GM12878 (cell line): ENCODE measurements at regions not wholly inside any gene's neighbourhood (a gene's known extent, or its start where the extent isn't known, plus 50 kb on each side); places are given as distances from the start of the nearest gene placed in this dataset.

Experiments
- ATAC-seq: fragments of 200-7000 bp; cut with Tn5 transposase; 3 replicates; pipeline ENCODE4 v1.9.1; 2020; ENCODE audit warnings: mild to moderate bottlenecking, moderate library complexity
- BruUV-seq: library from RNA; stranded (reverse); fragments of 400-500 nt; replicated peaks from 2 replicates; lab custom pipeline; 2021; lab: Mats Ljungman, UMichigan
- CTCF ChIA-PET: fragments of 300-600 bp; sonication (Branson Sonifier 250); formaldehyde crosslinking; extraction: SDS; loops from one replicate; lab custom pipeline; 2021; ENCODE audit warnings: inconsistent platforms; lab: Yijun Ruan, JAX
- POLR2A ChIA-PET: fragments of 350-600 bp; formaldehyde crosslinking; extraction: SDS; loops from one replicate; lab custom pipeline; 2021; ENCODE audit warnings: inconsistent platforms; lab: Charles Lee
- RAD21 ChIA-PET: fragments of 300-600 bp; sonication (Branson Sonifier 250); formaldehyde crosslinking; loops from one replicate; lab custom pipeline; 2023; ENCODE audit warnings: antibody characterized with exemption; ENCODE audit not compliant: unreplicated experiment; lab: Charles Lee
- SMC1A ChIA-PET: fragments of 300-600 bp; sonication (Branson Sonifier 250); formaldehyde crosslinking; loops from one replicate; lab custom pipeline; 2023; ENCODE audit not compliant: unreplicated experiment, uncharacterized antibody; lab: Charles Lee
- DNase-seq: peaks from one replicate; pipeline ENCODE4 v3.0.0-alpha.2; 2011; ENCODE audit warnings: low read depth, low spot score
- FAIRE-seq: peaks from 3 replicates; lab custom pipeline; 2011; peaks lifted over from hg19 to GRCh38; lab: Jason Lieb, UNC
- H2AFZ ChIP-seq: 2 replicates; pipeline ENCODE4 v1.6.0; 2011; ENCODE audit warnings: low read depth, low read length, control low read depth; ENCODE audit not compliant: control insufficient read depth
- H3K27ac ChIP-seq: 2 replicates; pipeline ENCODE4 v1.5.1; 2011; ENCODE audit warnings: control low read depth; ENCODE audit not compliant: control insufficient read depth, insufficient read depth
- H3K27me3 ChIP-seq, 2 experiments: replicated peaks in 1 of 2; 2 replicates each; pipeline versions ENCODE4 v1.6.0 to v1.6.1; 2011; ENCODE audit warnings: low read length in 1 of 2; ENCODE audit not compliant: control insufficient read depth in 2 of 2, insufficient read depth in 2 of 2
- H3K36me3 ChIP-seq, 2 experiments: 2 replicates each; pipeline ENCODE4 v1.5.1; 2011; ENCODE audit warnings: low read length in 1 of 2; ENCODE audit not compliant: control insufficient read depth in 2 of 2, insufficient read depth in 2 of 2
- H3K4me1 ChIP-seq: 2 replicates; pipeline ENCODE4 v1.6.1; 2011; ENCODE audit warnings: mild to moderate bottlenecking, low read length, moderate library complexity, mixed read lengths; ENCODE audit not compliant: control insufficient read depth, insufficient read depth
- H3K4me2 ChIP-seq: 2 replicates; pipeline ENCODE4 v1.6.0; 2011; ENCODE audit warnings: control low read depth; ENCODE audit not compliant: control insufficient read depth, insufficient read depth
- H3K4me3 ChIP-seq: fragments of 200-600 bp; sonication (generic); 2 replicates; pipeline ENCODE4 v1.5.1; 2016
- H3K79me2 ChIP-seq: 2 replicates; pipeline ENCODE4 v1.6.0; 2011; ENCODE audit warnings: low read length; ENCODE audit not compliant: control insufficient read depth, insufficient read depth
- H3K9ac ChIP-seq: 2 replicates; pipeline ENCODE4 v1.8.0; 2011; ENCODE audit warnings: low read length, control low read depth, mixed read lengths; ENCODE audit not compliant: control insufficient read depth, insufficient read depth
- H3K9me3 ChIP-seq: replicated peaks from 3 replicates; pipeline ENCODE4 v1.5.1; 2011; ENCODE audit warnings: mild to moderate bottlenecking, low read length; ENCODE audit not compliant: control insufficient read depth, insufficient read depth
- H4K20me1 ChIP-seq: 2 replicates; pipeline ENCODE4 v1.6.0; 2011; ENCODE audit not compliant: control insufficient read depth, insufficient read depth
- BCL3 ChIP-seq: IDR thresholded peaks from 2 replicates; pipeline ENCODE4 v1.6.1; 2011; ENCODE audit warnings: borderline replicate concordance, low read depth, mild to moderate bottlenecking, moderate library complexity, low read length; ENCODE audit not compliant: insufficient read depth, poor library complexity, severe bottlenecking
- BHLHE40 ChIP-seq, 2 experiments: fragments of 450-650 bp in 1 of 2; IDR thresholded peaks; 2 replicates each; pipeline ENCODE4 v1.6.1; 2011 to 2017; ENCODE audit warnings: low read depth in 2 of 2, borderline replicate concordance in 1 of 2, improper control_type of control experiment in 1 of 2, low read length in 1 of 2, mild to moderate bottlenecking in 1 of 2
- CHD4 ChIP-seq: fragments of 200-600 bp; sonication (generic); IDR thresholded peaks from 2 replicates; pipeline ENCODE4 v1.6.1; 2016; ENCODE audit warnings: mild to moderate bottlenecking
- CTCF ChIP-seq, 3 experiments: IDR thresholded peaks in 2 of 3; conservative IDR thresholded peaks in 1 of 3; 2 replicates each; pipeline ENCODE4 v1.5.1; 2011; ENCODE audit warnings: low read depth in 3 of 3, low read length in 3 of 3, mild to moderate bottlenecking in 3 of 3, control low read depth in 2 of 3, moderate library complexity in 2 of 3, inconsistent platforms in 1 of 3, mixed read lengths in 1 of 3; ENCODE audit not compliant: control insufficient read depth in 2 of 3, insufficient read depth in 1 of 3; ENCODE audit errors: extremely low read depth in 1 of 3
- REST ChIP-seq: IDR thresholded peaks from 2 replicates; pipeline ENCODE4 v1.6.1; 2012; ENCODE audit warnings: mild to moderate bottlenecking, low read depth, low read length
- SKIL ChIP-seq: fragments of 450-650 bp; IDR thresholded peaks from 2 replicates; pipeline ENCODE4 v1.6.1; 2017; ENCODE audit warnings: mild to moderate bottlenecking, low read depth, inconsistent platforms; ENCODE audit not compliant: poor library complexity, severe bottlenecking
- SP1 ChIP-seq: IDR thresholded peaks from one replicate; pipeline ENCODE4 v1.6.1; 2011; ENCODE audit warnings: low read depth, low read length
- SREBF1 ChIP-seq: IDR thresholded peaks from 2 replicates; pipeline ENCODE4 v1.6.1; 2012; ENCODE audit warnings: mild to moderate bottlenecking, low read length
- STAT3 ChIP-seq: IDR thresholded peaks from 2 replicates; pipeline ENCODE4 v1.6.1; 2011; ENCODE audit warnings: low read depth, low read length, improper control_type of control experiment
- WGBS: methylation state at CpG from one replicate; pipeline ENCODE4 v1.1.6; 2016; ENCODE audit warnings: low lambda C conversion rate; ENCODE audit not compliant: insufficient replicate concordance, insufficient coverage; ENCODE audit errors: missing lambda C conversion rate; 5-methylcytosine and 5-hydroxymethylcytosine counted together
- in situ Hi-C: fragments of 300-500 bp; cut with MboI; formaldehyde crosslinking; loops from 9 replicates; pipeline ENCODE4 v1.14.3; 2018; ENCODE audit warnings: mixed read lengths
- intact Hi-C: fragments of 100-400 bp; cut with micrococcal nuclease; formaldehyde crosslinking; loops from one replicate; pipeline ENCODE4 v1.14.2; 2022; ENCODE audit not compliant: unreplicated experiment
- TF ChIP-seq, protein P1 (sequence below): fragments of 450-650 bp; IDR thresholded peaks from 2 replicates; pipeline ENCODE4 v1.6.1; 2017; ENCODE audit warnings: mild to moderate bottlenecking
- TF ChIP-seq, protein P2 (sequence below): IDR thresholded peaks from 2 replicates; pipeline ENCODE4 v1.6.1; 2012; ENCODE audit warnings: low read depth, low read length, improper control_type of control experiment

DNA sequence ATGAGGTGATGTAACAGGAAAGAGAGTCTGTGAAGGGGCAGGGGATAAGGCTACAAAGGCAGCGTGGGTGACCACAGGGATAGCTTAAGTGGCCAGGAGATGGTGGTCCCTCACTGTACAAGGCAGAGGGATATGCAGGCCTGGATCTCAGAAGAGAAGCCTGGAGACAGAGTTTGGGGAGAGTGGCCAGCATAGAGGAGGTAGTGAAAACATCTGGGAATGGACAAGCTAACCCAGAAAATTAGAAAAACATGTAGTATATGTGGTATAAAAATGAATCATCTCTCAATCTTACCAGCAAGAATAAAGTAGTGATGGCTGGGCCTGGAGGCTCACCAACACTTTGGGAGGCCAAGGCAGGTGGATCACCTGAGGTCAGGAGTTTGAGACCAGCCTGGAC, 349.2 kb upstream of the KLF4 start:
- no peak for ATAC-seq
- ChIA-PET POLR2A (no interaction called here), RAD21 (no interaction called here), CTCF (no interaction called here), SMC1A (interaction anchor here (1.3 to 1.4 kb wide), 2 partner anchors 41 to 354 kb away, joined by 3 read pairs; no protein-coding TSS in a partner anchor)
- no peaks in the 10 kb centered on the region for H4K20me1 ChIP-seq
- H3K4me2 ChIP-seq, result no peak overlapping the region
- no TSS peak for BruUV-seq
- H3K27ac ChIP-seq, result no peak overlapping the region
- no peaks in the 10 kb centered on the region for H3K79me2 ChIP-seq
- no peaks in the 10 kb centered on the region for H3K36me3 ChIP-seq
- H3K27me3 ChIP-seq, result no peaks in the 10 kb centered on the region
- no peaks in the 10 kb centered on the region for H3K9me3 ChIP-seq
- H3K9ac ChIP-seq, result no peak overlapping the region
- no peaks in the 10 kb centered on the region for H3K4me1 ChIP-seq
- intact Hi-C loops (no loop called here), in situ Hi-C loops (no loop called here)
- FAIRE-seq, result no peak
- 0% methylated on average over 1 of the region's 1 CpG for WGBS
- no peak for DNase-seq
- no peak overlapping the region for H3K4me3 ChIP-seq
- H2AFZ ChIP-seq, result no peak overlapping the region
- TF ChIP-seq REST, result no peak
- TF ChIP-seq, protein P1, sequence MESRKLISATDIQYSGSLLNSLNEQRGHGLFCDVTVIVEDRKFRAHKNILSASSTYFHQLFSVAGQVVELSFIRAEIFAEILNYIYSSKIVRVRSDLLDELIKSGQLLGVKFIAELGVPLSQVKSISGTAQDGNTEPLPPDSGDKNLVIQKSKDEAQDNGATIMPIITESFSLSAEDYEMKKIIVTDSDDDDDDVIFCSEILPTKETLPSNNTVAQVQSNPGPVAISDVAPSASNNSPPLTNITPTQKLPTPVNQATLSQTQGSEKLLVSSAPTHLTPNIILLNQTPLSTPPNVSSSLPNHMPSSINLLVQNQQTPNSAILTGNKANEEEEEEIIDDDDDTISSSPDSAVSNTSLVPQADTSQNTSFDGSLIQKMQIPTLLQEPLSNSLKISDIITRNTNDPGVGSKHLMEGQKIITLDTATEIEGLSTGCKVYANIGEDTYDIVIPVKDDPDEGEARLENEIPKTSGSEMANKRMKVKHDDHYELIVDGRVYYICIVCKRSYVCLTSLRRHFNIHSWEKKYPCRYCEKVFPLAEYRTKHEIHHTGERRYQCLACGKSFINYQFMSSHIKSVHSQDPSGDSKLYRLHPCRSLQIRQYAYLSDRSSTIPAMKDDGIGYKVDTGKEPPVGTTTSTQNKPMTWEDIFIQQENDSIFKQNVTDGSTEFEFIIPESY, result no peak
- TF ChIP-seq, protein P2, sequence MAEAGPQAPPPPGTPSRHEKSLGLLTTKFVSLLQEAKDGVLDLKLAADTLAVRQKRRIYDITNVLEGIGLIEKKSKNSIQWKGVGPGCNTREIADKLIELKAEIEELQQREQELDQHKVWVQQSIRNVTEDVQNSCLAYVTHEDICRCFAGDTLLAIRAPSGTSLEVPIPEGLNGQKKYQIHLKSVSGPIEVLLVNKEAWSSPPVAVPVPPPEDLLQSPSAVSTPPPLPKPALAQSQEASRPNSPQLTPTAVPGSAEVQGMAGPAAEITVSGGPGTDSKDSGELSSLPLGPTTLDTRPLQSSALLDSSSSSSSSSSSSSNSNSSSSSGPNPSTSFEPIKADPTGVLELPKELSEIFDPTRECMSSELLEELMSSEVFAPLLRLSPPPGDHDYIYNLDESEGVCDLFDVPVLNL, result no peak
- TF ChIP-seq BCL3, result no peak
- no peak for TF ChIP-seq SP1
- TF ChIP-seq BHLHE40 (IDR thresholded peaks at IDR 0.05; ENCODE audit: borderline replicate concordance in 1 of 2, low read depth in 2 of 2, low read length in 1 of 2), result no peak
- no peak for TF ChIP-seq SREBF1
- TF ChIP-seq STAT3, result no peak
- TF ChIP-seq SKIL, result no peak
- no peak for TF ChIP-seq CTCF (IDR thresholded peaks at IDR 0.05 in 2 of 3, conservative IDR thresholded peaks at IDR 0.05 in 1 of 3; ENCODE audit: control insufficient read depth in 2 of 3, extremely low read depth in 1 of 3, insufficient read depth in 1 of 3, low read depth in 3 of 3, low read length in 3 of 3)
- no peak for TF ChIP-seq CHD4
